ENCODE measurements at regions not wholly inside any gene's neighbourhood (a gene's known extent, or its start where the extent isn't known, plus 50 kb on each side); places are given as distances from the start of the nearest gene placed in this dataset.

DNA sequence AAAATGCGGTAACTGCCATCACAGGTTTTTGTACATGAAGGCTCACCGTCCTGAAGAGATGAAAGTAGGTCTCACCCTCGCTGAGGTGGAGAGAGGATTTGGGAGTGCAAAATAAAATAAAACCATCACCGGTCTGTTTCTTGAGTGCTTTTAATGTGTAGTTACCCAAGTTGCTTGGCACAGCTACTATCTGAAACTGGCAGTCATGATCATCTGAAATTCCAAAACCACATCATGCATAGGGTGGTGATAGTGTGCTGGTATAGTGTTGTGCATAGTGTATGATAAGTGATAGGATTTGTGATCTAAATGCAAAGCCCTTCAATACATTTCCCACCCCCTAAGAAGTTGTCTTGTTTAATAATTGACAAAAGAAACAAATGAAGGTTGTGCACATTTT lies 381.3 kb downstream of the DMRT2 start:
- TF ChIP-seq EZH2 (IDR thresholded peaks at IDR 0.05; ENCODE audit: low read depth, unreplicated experiment), result no peak
- TF ChIP-seq, protein P1, sequence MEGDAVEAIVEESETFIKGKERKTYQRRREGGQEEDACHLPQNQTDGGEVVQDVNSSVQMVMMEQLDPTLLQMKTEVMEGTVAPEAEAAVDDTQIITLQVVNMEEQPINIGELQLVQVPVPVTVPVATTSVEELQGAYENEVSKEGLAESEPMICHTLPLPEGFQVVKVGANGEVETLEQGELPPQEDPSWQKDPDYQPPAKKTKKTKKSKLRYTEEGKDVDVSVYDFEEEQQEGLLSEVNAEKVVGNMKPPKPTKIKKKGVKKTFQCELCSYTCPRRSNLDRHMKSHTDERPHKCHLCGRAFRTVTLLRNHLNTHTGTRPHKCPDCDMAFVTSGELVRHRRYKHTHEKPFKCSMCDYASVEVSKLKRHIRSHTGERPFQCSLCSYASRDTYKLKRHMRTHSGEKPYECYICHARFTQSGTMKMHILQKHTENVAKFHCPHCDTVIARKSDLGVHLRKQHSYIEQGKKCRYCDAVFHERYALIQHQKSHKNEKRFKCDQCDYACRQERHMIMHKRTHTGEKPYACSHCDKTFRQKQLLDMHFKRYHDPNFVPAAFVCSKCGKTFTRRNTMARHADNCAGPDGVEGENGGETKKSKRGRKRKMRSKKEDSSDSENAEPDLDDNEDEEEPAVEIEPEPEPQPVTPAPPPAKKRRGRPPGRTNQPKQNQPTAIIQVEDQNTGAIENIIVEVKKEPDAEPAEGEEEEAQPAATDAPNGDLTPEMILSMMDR (conservative IDR thresholded peaks at IDR 0.05; ENCODE audit: low read depth in 2 of 2), result no peak
- TF ChIP-seq JUNB (IDR thresholded peaks at IDR 0.05; ENCODE audit: unreplicated experiment), result no peak
- TF ChIP-seq EZH2phosphoT487 (IDR thresholded peaks at IDR 0.05; ENCODE audit: unreplicated experiment), result no peak
- TF ChIP-seq POLR2AphosphoS5 (IDR thresholded peaks at IDR 0.05; ENCODE audit: low read depth), result no peak

Measured in GM23338 (cell line).